GM04503 (cell line): ENCODE measurements at regions not wholly inside any gene's neighbourhood (a gene's known extent, or its start where the extent isn't known, plus 50 kb on each side); places are given as distances from the start of the nearest gene placed in this dataset.
"Not testable (repeated sequence)": the region's sequence is repeated elsewhere in the genome, so short reads cannot be mapped to it uniquely, and the experiment has no call there.

Source experiments
- DNase-seq: peaks from one replicate; pipeline ENCODE4 v3.0.0-alpha.2; 2012; ENCODE audit warnings: low read depth

DNA sequence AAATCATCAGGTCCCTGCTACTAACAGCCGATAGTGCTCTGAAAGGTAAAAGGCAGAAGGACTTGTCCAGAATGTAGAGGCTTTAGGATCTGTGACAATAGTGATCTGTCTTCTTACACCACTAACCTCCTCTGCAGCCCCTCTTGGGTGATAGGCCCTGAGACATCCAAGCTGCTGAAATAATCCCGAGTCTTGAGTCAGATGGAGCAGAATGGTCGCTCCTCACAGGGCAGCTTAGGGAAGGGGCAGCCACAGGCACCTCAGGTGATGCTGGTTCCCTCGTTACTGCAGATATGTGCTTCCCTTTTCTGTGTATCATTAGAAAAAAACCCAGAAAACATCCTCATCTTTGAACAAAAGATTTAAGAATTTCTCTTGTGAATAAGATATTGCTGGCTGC, 157.1 kb upstream of the DLX2 start:
- no peak for DNase-seq

DNA sequence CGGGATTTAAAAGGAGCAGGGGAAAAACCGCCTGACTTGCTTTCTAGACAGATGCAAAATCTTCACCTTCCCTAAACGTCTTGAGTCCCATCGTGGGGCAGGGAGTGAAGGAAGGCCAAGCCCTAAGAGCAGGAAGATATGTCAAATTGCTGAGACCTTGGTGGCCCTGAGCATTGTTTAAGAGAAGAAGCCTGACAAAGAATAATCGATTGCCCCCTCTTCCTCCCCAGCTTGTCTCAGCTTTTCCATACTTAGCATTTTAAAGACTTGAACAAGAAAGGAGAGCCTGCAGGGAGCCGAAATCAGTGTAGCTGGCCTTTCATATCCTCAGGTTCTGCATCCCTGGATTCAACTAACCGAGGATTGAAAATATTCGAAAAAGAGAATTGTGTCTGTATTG, 157.6 kb upstream of the DLX2 start:
- DNase-seq, result no peak

DNA sequence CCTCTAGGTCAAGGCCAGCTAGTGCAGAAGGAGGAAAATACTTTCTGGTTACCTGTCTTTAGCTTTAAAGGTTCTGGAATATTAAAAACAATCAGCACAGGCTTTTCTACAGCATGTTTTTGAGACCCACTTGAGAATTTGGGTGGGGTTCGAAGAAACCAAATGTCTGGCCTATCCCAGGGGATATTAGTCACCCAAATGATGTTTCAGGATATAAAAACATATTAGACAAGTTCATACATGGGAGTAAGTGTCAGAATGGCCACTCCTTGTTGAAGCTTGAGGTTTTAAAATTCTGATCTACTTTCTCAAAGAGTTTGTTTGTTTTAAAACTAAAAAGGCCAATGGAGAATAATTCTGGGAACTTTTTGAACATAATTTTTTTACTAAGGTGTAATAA, 158.6 kb upstream of the DLX2 start:
- no peak for DNase-seq

- DNase-seq, result no peak
Observed at GRCh38 chr2:172262486-172262885, 159.8 kb upstream of the DLX2 start.

GRCh38 chr2:172264820-172265219, 162.1 kb upstream of the DLX2 start:
- DNase-seq, result not testable (repeated sequence)

DNA sequence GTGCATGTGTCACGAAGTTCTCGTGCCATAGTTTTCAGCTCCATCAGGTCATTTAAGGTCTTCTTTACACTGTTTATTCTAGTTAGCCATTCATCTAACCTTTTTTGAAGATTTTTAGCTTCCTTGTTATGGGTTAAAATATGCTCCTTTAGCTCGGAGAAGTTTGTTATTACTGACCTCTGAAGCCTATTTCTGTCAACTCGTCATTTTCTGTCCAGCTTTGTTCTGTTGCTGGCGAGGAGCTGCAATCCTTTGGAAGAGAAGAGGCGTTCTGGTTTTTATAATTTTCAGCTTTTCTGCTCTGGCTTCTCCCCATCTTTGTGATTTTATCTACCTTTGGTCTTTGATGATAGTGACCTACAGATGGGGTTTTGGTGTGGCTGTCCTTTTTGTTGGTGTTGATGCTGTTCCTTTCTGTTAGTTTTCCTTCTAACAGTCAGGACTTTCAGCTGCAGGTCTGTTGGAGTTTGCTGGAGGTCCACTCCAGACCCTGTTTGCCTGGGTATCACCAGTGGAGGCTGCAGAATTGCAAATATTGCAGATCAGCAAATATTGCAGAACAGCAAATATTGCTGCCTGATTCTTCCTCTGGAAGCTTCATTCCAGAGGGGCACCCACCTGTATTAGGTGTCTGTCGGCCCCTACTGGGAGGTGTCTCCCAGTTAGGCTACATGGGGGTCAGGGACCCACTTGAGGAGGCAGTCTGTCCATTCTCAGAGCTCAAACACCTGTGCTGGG, 157.7 kb upstream of the ITGA6 start:
- not testable (repeated sequence) for DNase-seq

DNA sequence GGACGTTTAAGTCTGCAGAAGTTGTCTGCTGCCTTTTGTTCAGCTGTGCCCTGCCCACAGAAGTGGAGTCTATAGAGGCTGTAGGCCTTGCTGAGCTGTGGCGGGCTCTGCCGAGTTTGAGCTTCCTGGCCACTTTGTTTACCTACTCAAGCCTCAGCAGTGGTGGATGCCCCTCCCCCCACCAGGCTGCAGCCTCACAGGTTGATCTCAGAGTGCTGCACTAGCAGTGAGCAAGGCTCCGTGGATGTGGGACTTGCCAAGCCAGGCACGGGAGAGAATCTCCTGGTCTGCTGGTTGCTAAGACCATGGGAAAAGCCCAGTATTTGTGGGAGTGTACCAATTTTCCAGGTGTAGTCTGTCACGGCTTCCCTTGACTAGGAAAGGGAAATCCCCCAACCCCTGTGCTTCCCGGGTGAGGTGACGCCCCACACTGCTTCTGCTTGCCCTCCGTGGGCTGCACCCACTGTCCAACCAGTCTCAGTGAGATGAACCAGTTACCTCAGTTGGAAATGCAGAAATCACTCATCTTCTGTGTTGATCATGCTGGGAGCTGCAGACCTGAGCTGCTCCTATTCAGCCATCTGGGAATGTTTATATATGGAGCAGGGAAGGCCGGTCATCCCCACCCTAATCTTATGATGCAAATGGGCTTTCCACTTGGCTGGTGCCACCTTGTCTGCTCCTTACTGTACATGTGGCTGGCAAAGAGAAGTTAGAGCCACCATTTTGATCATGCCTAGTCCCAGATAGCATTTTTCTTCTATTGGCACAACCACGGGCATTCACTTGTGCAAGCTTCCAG, 156.9 kb upstream of the ITGA6 start:
- no peak for DNase-seq

DNA sequence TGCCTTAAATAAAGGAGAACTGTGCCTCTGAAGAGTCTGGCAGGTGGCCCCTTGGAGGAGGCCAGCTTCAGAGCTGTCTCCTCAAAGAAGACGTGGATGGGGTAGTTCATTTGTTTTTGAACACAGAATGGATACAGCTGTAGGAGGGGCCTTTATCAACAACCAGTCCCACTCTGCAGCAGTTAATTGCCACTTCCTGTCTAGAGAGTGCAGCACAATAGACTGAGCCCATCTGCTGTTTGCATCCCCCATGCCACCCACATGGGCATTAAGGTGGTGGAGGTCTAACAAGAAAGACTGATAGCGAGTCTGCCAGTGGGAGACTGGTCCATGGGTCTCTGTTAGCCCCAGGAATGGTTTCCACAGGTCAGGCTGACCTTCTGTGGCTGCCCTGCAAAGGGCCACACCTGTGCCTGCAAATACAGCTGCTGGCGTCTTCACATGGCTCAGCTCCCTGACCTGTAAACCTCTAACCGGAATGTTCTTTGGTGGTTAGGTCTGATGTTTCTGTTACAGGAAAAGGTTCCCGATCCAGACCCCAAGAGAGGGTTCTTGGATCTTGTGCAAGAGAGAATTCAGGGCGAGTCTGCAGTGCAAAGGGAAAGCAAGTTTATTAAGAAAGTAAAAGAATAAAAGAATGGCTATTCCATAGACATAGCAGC, 153.3 kb upstream of the ITGA6 start:
- no peak for DNase-seq

- no peak for DNase-seq
Observed at GRCh38 chr2:172275239-172275638, 152.1 kb upstream of the ITGA6 start.

GRCh38 chr2:172276961-172277360, 150.4 kb upstream of the ITGA6 start:
- no peak for DNase-seq

DNA sequence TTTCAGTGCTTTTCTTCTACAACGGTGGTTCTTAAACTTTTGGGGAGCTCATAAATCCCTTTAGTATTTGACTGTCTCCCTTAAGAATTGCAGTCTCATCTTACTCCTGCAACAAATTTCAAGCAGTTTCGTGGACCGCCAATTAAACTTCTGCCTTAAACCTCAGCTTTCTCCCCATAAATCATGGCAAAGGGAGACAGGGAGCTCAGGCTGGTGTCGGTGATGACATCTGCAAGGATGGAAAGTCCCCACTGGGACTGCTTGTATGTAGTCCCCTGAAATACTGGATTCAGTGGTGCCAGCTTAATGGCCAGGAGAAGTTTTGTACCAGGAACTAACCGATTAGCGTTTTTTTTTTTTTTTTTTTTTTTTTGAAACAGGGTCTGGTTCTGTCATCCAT, 148.7 kb upstream of the ITGA6 start:
- no peak for DNase-seq

- DNase-seq, result no peak
Observed at GRCh38 chr2:172279214-172279613, 148.2 kb upstream of the ITGA6 start.

DNA sequence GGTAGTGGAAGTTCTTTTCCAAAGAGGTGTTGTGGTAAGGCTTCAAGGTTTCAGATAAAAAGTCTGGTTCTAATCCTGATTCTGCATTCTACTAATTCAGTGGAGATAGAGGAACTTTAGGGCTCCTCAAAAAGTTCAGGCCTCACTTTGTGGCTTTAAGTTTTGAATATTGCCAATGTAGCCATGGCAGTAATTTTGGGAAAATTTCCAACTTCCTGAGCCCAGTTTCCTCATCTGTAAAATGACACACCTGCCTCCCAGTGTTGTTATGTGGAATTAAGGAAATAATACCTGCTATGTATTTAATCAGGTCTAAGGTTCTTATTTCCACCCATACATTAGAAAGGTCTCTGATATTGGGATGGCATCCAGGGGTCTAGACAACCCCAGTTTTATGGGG, 147.6 kb upstream of the ITGA6 start:
- no peak for DNase-seq

- no peak for DNase-seq
Observed at GRCh38 chr2:172280571-172281361, 146.6 kb upstream of the ITGA6 start.

DNA sequence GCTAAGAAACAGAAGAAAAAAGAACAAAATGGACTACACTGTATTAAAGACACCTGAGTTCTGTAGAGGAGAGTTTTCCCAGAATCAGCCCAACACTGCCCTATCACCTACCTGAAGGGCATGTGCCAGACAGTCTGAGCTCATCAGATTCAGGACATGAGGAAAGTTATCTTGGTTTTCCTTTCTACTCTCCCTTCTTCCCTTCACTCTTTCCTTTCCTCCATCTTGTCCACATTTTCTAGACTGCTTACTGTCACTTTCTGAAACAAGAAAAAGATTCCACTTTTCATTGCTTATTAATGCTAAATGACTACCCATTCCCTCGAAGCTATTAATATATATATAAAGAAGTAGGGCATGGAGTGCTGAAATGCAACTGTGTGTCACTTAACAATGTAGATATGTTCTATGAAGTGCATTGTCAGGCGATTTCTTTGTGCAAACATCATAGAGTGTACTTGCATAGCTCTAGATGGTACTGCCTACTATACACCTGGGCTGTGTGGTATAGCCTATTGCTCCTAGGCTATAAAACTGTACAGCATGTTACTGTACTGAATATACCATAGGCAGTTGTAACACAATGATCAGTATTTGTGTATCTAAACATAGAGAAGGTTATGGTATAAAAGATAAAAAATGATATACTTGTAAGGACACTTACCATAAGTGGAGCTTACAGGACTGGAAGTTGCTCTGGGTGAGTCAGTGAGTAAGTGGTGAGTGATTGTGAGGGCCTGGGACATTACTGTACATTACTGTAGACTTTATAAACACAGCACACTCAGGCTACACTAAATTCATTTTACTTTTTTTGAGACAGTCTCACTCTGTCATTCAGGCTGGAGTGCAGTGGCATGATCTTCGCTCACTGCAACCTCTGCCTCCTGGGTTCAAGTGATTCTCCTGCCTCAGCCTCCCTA, 145.5 kb upstream of the ITGA6 start:
- peak; percentile 34 for DNase-seq

GRCh38 chr2:172282944-172283343, 144.4 kb upstream of the ITGA6 start:
- DNase-seq, result peak; percentile 49

DNA sequence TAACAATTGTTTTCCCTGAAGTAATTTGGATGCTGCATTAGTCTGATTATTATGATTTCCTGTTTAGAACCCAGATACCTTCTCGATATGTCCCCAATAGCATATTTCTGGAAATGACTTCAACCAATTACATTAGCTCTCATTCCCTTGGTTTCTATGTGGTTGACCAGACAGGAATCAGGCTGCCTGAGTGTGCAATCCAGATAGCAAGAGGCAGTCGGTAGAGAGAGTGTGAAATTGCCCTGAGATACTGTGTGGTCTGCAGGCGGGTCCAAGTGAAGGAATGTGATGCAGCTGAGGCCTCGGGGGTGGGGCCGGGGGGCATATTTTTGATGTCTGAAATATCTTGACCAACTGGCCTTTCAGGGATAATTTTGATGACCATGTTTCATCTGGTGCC, 143.9 kb upstream of the ITGA6 start:
- no peak for DNase-seq

DNA sequence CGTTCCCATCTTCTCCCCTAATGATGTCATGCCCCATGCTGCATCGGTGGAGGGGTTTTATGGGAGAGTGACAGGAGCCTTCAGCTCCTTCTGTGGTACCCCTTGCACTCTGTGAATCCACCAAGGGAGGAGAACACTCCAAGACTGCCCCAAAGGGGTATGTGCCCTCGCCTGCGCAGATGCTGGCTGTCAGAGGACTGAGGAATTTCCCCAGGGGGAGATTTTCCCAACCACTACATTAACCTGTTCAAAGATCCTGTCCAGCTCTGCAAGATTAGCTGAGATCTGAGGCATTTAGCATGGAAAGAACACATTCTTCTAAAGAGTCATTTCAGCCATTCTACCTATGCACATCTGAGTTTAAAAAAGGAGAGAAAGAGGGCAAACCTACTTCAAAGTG, 143.2 kb upstream of the ITGA6 start:
- DNase-seq, result no peak

DNA sequence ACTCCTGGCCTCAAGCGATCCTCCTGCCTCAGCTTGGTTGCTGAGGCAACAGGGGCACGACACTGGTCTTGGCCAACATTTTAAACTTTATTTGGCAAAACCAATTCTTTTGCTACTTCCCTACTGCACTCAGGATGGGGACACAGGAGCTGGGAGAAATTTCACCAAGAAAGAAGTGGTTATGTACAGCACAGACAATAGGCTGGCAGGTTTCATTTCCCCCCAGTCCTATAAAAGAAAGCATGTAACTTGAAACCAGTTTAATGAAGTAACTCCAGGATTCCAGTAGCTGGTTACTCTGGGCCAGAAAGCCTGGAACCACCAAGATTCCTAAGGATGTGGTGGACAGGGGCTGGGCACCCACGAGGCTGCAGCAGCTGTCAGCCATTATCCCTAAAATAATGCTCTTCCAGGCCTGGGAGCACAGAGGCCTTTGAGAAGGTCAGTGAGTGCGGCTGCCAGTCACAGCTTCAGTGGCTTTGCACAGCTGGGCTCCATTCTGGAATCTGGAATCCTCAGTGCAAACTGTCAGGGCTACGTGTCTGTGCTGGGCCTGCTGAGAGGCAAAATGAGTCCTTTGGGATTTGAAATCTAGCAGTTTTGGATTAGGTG, 142.3 kb upstream of the ITGA6 start:
- DNase-seq, result peak; percentile 83

DNA sequence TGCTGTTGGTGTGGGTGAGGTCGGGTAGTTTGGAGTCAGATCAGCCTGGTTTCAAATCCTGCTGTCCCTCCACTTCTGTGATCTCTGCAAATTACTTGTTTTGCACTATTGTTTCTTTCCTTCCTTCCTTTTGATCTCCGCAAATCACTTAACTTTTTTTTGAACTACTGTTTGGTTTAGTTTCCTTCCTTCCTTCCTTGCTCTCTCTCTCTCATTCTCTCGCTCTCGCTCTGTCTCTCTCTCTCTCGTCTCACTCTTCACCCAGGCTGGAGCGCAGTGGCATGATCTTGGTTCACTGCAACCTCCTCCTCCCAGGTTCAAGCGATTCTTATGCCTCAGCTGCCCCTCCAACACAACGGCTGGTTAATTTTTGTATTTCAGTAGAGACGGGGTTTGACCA, 141.6 kb upstream of the ITGA6 start:
- DNase-seq, result no peak

DNA sequence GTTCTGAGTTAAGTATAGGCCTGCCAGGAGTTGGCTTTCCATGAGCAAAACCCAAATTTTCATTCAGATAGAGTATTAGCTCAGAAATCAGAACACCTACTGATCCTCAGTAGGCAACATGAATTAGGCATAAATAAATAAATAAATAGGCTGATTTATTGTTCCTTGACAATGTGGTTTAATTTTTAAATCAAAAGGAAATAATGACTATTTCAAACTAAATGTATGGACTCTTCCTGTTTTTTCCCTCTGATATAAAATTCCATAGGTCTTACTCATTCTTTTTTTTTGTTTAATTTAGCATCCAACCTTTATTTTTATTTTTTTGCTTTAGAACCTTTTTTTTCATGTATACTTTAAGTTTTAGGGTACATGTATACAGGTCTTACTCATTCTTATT, 140.2 kb upstream of the ITGA6 start:
- no peak for DNase-seq
